ENCODE measurements at regions not wholly inside any gene's neighbourhood (a gene's known extent, or its start where the extent isn't known, plus 50 kb on each side); places are given as distances from the start of the nearest gene placed in this dataset.
A peak's percentile ranks its signal among the peaks of the same experiment; 100 is the strongest.

DNA sequence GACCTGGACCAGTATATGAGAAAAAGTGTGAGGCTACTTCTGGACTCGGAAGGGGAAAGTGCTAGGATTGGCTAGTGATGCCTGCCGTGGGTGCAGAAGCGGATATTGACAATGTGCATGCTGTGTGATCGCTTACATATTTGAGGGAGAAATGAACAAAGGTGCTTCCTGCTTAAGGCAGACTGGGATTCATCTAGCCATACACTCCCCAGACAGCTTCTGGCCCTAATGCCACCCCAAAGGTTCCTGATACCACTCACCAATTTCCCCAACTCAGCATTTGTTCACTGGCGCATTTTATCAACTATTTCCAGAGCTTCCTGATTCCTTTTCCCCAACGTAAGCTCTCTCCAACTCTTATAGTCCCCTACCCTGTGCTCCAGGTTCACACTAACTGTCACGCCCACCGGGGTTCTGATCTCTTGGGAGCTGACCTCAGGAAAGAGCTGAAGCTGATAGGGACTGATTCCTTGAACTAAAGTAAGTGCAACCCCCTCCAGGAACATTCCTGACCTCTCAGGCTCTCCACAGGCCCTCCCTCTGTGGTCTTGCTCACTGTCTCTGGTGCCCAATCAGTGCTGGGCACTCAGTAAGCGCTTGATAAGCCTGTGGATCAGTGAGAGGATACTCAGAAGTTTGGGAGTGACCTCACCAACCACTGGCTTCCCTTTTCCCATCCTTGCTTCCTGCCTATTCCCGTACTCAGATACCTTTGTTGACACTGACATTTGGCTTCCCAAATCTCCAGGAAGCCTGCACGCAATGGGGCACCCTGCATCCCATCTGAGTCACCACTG, 73.3 kb downstream of the MRPL14 start (continued):
- no peak for TF ChIP-seq ZNF232 (CRISPR knock-in tag; IDR thresholded peaks at IDR 0.05)
- peak; percentile 49; the same call in 1 of the 2 replicates for TF ChIP-seq MAFF (IDR thresholded peaks at IDR 0.05; ENCODE audit: low read length)
- TF ChIP-seq, protein P1, sequence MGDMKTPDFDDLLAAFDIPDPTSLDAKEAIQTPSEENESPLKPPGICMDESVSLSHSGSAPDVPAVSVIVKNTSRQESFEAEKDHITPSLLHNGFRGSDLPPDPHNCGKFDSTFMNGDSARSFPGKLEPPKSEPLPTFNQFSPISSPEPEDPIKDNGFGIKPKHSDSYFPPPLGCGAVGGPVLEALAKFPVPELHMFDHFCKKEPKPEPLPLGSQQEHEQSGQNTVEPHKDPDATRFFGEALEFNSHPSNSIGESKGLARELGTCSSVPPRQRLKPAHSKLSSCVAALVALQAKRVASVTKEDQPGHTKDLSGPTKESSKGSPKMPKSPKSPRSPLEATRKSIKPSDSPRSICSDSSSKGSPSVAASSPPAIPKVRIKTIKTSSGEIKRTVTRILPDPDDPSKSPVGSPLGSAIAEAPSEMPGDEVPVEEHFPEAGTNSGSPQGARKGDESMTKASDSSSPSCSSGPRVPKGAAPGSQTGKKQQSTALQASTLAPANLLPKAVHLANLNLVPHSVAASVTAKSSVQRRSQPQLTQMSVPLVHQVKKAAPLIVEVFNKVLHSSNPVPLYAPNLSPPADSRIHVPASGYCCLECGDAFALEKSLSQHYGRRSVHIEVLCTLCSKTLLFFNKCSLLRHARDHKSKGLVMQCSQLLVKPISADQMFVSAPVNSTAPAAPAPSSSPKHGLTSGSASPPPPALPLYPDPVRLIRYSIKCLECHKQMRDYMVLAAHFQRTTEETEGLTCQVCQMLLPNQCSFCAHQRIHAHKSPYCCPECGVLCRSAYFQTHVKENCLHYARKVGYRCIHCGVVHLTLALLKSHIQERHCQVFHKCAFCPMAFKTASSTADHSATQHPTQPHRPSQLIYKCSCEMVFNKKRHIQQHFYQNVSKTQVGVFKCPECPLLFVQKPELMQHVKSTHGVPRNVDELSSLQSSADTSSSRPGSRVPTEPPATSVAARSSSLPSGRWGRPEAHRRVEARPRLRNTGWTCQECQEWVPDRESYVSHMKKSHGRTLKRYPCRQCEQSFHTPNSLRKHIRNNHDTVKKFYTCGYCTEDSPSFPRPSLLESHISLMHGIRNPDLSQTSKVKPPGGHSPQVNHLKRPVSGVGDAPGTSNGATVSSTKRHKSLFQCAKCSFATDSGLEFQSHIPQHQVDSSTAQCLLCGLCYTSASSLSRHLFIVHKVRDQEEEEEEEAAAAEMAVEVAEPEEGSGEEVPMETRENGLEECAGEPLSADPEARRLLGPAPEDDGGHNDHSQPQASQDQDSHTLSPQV (IDR thresholded peaks at IDR 0.05): 0 out of 2 replicates have a peak, but pooled peaks have one; percentile 16
- TF ChIP-seq, protein P2, sequence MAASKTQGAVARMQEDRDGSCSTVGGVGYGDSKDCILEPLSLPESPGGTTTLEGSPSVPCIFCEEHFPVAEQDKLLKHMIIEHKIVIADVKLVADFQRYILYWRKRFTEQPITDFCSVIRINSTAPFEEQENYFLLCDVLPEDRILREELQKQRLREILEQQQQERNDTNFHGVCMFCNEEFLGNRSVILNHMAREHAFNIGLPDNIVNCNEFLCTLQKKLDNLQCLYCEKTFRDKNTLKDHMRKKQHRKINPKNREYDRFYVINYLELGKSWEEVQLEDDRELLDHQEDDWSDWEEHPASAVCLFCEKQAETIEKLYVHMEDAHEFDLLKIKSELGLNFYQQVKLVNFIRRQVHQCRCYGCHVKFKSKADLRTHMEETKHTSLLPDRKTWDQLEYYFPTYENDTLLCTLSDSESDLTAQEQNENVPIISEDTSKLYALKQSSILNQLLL (CRISPR knock-in tag; IDR thresholded peaks at IDR 0.05; ENCODE audit: borderline replicate concordance): no peak
- TF ChIP-seq NR2C2 (CRISPR knock-in tag; IDR thresholded peaks at IDR 0.05): no peak
- TF ChIP-seq NR2C2 (tag; IDR thresholded peaks at IDR 0.05): peak; percentile 17; the same call in 1 of the 2 replicates
- peak; percentile 82 for TF ChIP-seq ZNF316 (IDR thresholded peaks at IDR 0.05)
- TF ChIP-seq KDM1A (IDR thresholded peaks at IDR 0.05): peak in 1 of 2 experiments; percentile 18; a peak in 1 of 4 replicates
- TF ChIP-seq TRIM28 (IDR thresholded peaks at IDR 0.05): no peak
- TF ChIP-seq SMARCA5 (IDR thresholded peaks at IDR 0.05): no peak
- TF ChIP-seq BHLHE40 (IDR thresholded peaks at IDR 0.05; ENCODE audit: low read length): no peak
- TF ChIP-seq ATF3 (IDR thresholded peaks at IDR 0.05): peak; percentile 28; the same call in 1 of the 2 replicates
- TF ChIP-seq ATF3 (CRISPR knock-in tag; conservative IDR thresholded peaks at IDR 0.05): no peak
- peak; percentile 29; the same call in 1 of the 2 replicates for TF ChIP-seq MAFK (IDR thresholded peaks at IDR 0.05; ENCODE audit: low read length)
- no peak for TF ChIP-seq SREBF1 (IDR thresholded peaks at IDR 0.05; ENCODE audit: borderline replicate concordance, low read depth, low read length)
- TF ChIP-seq, protein P3, sequence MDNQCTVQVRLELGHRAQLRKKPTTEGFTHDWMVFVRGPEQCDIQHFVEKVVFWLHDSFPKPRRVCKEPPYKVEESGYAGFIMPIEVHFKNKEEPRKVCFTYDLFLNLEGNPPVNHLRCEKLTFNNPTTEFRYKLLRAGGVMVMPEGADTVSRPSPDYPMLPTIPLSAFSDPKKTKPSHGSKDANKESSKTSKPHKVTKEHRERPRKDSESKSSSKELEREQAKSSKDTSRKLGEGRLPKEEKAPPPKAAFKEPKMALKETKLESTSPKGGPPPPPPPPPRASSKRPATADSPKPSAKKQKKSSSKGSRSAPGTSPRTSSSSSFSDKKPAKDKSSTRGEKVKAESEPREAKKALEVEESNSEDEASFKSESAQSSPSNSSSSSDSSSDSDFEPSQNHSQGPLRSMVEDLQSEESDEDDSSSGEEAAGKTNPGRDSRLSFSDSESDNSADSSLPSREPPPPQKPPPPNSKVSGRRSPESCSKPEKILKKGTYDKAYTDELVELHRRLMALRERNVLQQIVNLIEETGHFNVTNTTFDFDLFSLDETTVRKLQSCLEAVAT (IDR thresholded peaks at IDR 0.05): peak in 1 of 2 experiments; percentile 91; a peak in 2 of 4 replicates

Data from K562 (cell line).